Keratinocyte (primary cell): ENCODE measurements at regions not wholly inside any gene's neighbourhood (a gene's known extent, or its start where the extent isn't known, plus 50 kb on each side); places are given as distances from the start of the nearest gene placed in this dataset.

ENCODE experiments used
- DNase-seq: peaks from one replicate; pipeline ENCODE4 v3.0.0-alpha.2; 2011; ENCODE audit warnings: low read depth, missing footprints, low spot score
- FAIRE-seq: peaks from 2 replicates; lab custom pipeline; 2011; peaks lifted over from hg19 to GRCh38; lab: Jason Lieb, UNC
- H2AFZ ChIP-seq: 2 replicates; pipeline ENCODE4 v1.6.0; 2012; ENCODE audit warnings: low read length, control low read depth, inconsistent platforms; ENCODE audit not compliant: control insufficient read depth
- H3K27ac ChIP-seq: 2 replicates; pipeline ENCODE4 v1.5.1; 2011; ENCODE audit warnings: low read length; ENCODE audit not compliant: control insufficient read depth, insufficient read depth
- H3K27me3 ChIP-seq: 3 replicates; pipeline ENCODE4 v1.6.0; 2011; ENCODE audit warnings: low read length; ENCODE audit not compliant: control insufficient read depth, insufficient read depth; ENCODE audit errors: extremely low read depth
- H3K36me3 ChIP-seq, 2 experiments: 2 replicates in 1 of 2; 3 replicates in 1 of 2; pipeline ENCODE4 v1.5.1; 2011; ENCODE audit warnings: low read length in 2 of 2, mild to moderate bottlenecking in 1 of 2; ENCODE audit not compliant: control insufficient read depth in 2 of 2, insufficient read depth in 2 of 2; ENCODE audit errors: extremely low read depth in 1 of 2
- H3K4me1 ChIP-seq: 3 replicates; pipeline ENCODE4 v1.5.1; 2011; ENCODE audit warnings: low read length; ENCODE audit not compliant: control insufficient read depth, insufficient read depth; ENCODE audit errors: extremely low read depth
- H3K4me2 ChIP-seq: 3 replicates; pipeline ENCODE4 v1.6.0; 2011; ENCODE audit warnings: low read depth, low read length; ENCODE audit not compliant: control insufficient read depth, insufficient read depth; ENCODE audit errors: extremely low read depth
- H3K4me3 ChIP-seq, 3 experiments: fragments of 200-600 bp in 1 of 3; sonication (generic) in 1 of 3; 2 replicates in 2 of 3; 3 replicates in 1 of 3; pipeline ENCODE4 v1.5.1; 2011 to 2016; ENCODE audit warnings: low read length in 3 of 3, mild to moderate bottlenecking in 3 of 3, control low read depth in 2 of 3, inconsistent platforms in 1 of 3, low read depth in 1 of 3, mixed read lengths in 1 of 3, mixed run types in 1 of 3, moderate library complexity in 1 of 3; ENCODE audit not compliant: control insufficient read depth in 2 of 3, insufficient read depth in 2 of 3; ENCODE audit errors: extremely low read depth in 1 of 3
- H3K79me2 ChIP-seq: 2 replicates; pipeline ENCODE4 v1.6.0; 2012; ENCODE audit warnings: low read length; ENCODE audit not compliant: control insufficient read depth, insufficient read depth
- H3K9ac ChIP-seq: 3 replicates; pipeline ENCODE4 v1.6.0; 2011; ENCODE audit warnings: low read length; ENCODE audit not compliant: control insufficient read depth, insufficient read depth; ENCODE audit errors: extremely low read depth
- H3K9me1 ChIP-seq: 3 replicates; pipeline ENCODE4 v1.6.0; 2011; ENCODE audit warnings: low read length; ENCODE audit not compliant: control insufficient read depth, insufficient read depth; ENCODE audit errors: extremely low read depth
- H3K9me3 ChIP-seq: 2 replicates; pipeline ENCODE4 v1.5.1; 2012; ENCODE audit warnings: low read depth, low read length; ENCODE audit not compliant: control insufficient read depth
- H4K20me1 ChIP-seq: 3 replicates; pipeline ENCODE4 v1.6.0; 2011; ENCODE audit warnings: low read length; ENCODE audit not compliant: control insufficient read depth, insufficient read depth; ENCODE audit errors: extremely low read depth
- EZH2 ChIP-seq: IDR thresholded peaks from one replicate; pipeline ENCODE4 v1.6.1; 2012; ENCODE audit warnings: inconsistent platforms, mild to moderate bottlenecking, low read length, moderate library complexity
- dilution Hi-C: fragments of 300-500 bp; cut with MboI; formaldehyde crosslinking; loops from one replicate; pipeline ENCODE4 v1.7.0; 2020; ENCODE audit warnings: low sequenced_read_pairs; ENCODE audit not compliant: extremely low pct_ligation_motif_present
- TF ChIP-seq, protein P1 (sequence below), 3 experiments: IDR thresholded peaks in 1 of 3; conservative IDR thresholded peaks in 1 of 3; optimal IDR thresholded peaks in 1 of 3; 2 replicates in 2 of 3; 3 replicates in 1 of 3; pipeline versions ENCODE3 to v1.5.1; 2011; ENCODE audit warnings: low read length in 3 of 3, mild to moderate bottlenecking in 3 of 3, moderate library complexity in 2 of 3, control low read depth in 1 of 3, inconsistent platforms in 1 of 3; ENCODE audit not compliant: insufficient read depth in 2 of 3; ENCODE audit errors: extremely low read depth in 1 of 3

DNA sequence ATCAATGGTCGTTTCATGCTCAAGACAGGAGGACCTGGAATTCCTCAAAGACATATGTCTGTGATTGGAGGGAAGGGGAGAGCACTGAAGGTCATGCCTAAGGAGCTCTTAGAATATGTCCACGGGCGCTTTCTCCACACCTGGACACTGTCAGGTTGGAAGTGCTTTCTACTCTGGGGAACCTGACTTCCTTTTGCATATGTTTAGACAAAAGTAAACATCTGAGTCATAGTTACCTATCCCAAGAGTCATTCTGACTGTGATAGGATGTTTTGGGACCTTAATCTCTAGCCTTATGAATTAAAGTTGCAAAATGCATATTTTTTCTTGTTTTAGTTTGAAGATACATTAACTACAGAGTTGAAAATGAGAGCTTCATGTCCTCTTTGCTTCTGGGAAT is 251.7 kb downstream of the KLF6 start:
- FAIRE-seq: peak; percentile 65
- Histone ChIP-seq H3K9me3 (no peaks in the 10 kb centered on the region), H3K79me2 (no peaks in the 10 kb centered on the region), H3K36me3 (no peaks in the 10 kb centered on the region), H4K20me1 (no peaks in the 10 kb centered on the region), H3K4me3 (no peak overlapping the region), H3K4me1 (peaks cover 36% of the 10 kb centered on the region), H3K4me2 (peak overlapping the region; percentile 12), H2AFZ (no peak overlapping the region), H3K27me3 (no peaks in the 10 kb centered on the region), H3K9me1 (no peaks in the 10 kb centered on the region), H3K9ac (no peak overlapping the region), H3K27ac (peak overlapping the region; percentile 25)
- no peak for DNase-seq
- dilution Hi-C loops: no loop called here
- TF ChIP-seq EZH2: no peak
- TF ChIP-seq, protein P1, sequence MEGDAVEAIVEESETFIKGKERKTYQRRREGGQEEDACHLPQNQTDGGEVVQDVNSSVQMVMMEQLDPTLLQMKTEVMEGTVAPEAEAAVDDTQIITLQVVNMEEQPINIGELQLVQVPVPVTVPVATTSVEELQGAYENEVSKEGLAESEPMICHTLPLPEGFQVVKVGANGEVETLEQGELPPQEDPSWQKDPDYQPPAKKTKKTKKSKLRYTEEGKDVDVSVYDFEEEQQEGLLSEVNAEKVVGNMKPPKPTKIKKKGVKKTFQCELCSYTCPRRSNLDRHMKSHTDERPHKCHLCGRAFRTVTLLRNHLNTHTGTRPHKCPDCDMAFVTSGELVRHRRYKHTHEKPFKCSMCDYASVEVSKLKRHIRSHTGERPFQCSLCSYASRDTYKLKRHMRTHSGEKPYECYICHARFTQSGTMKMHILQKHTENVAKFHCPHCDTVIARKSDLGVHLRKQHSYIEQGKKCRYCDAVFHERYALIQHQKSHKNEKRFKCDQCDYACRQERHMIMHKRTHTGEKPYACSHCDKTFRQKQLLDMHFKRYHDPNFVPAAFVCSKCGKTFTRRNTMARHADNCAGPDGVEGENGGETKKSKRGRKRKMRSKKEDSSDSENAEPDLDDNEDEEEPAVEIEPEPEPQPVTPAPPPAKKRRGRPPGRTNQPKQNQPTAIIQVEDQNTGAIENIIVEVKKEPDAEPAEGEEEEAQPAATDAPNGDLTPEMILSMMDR (optimal IDR thresholded peaks at IDR 0.05 in 1 of 3, IDR thresholded peaks at IDR 0.05 in 1 of 3, conservative IDR thresholded peaks at IDR 0.05 in 1 of 3; ENCODE audit: extremely low read depth in 1 of 3, insufficient read depth in 2 of 3, low read length in 3 of 3): no peak

DNA sequence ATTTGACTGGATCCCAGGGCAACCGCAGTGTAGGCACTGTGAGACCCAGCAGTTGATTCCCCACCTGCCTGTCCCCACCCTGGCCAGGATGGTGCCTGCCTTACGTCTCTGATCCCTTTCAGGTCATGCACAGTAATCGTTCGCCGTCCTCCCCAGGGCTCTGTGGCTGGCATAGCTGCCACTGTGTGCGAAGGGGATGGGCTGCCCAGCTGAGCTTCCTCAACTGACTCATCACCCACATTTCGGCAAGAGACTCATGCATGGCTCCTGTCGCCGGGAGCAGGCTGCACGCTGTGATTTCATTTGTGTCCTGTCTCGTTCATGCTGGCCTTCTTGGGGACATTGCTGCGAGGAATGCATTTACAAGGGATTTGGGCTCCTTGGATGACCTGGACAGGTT is 252.4 kb downstream of the KLF6 start:
- no peak overlapping the region for H3K9ac ChIP-seq
- peaks cover 42% of the 10 kb centered on the region for H3K4me1 ChIP-seq
- no peak for TF ChIP-seq EZH2
- TF ChIP-seq, protein P1 (optimal IDR thresholded peaks at IDR 0.05 in 1 of 3, IDR thresholded peaks at IDR 0.05 in 1 of 3, conservative IDR thresholded peaks at IDR 0.05 in 1 of 3; ENCODE audit: extremely low read depth in 1 of 3, insufficient read depth in 2 of 3, low read length in 3 of 3): no peak
- dilution Hi-C loops: no loop called here
- no peaks in the 10 kb centered on the region for H3K9me3 ChIP-seq
- no peak overlapping the region for H3K4me2 ChIP-seq
- peak overlapping the region; percentile 25 for H3K27ac ChIP-seq
- no peaks in the 10 kb centered on the region for H3K79me2 ChIP-seq
- H3K9me1 ChIP-seq: no peaks in the 10 kb centered on the region
- FAIRE-seq: no peak
- no peak overlapping the region for H3K4me3 ChIP-seq
- H4K20me1 ChIP-seq: no peaks in the 10 kb centered on the region
- H2AFZ ChIP-seq: no peak overlapping the region
- H3K27me3 ChIP-seq: no peaks in the 10 kb centered on the region
- no peaks in the 10 kb centered on the region for H3K36me3 ChIP-seq
- DNase-seq: no peak
